Type B pancreatic cell (in vitro differentiated cells): ENCODE measurements at regions not wholly inside any gene's neighbourhood (a gene's known extent, or its start where the extent isn't known, plus 50 kb on each side); places are given as distances from the start of the nearest gene placed in this dataset.

Experiments
- DNase-seq: peaks from one replicate; pipeline ENCODE4 v3.0.0; 2021; ENCODE audit warnings: mixed read lengths; ENCODE audit not compliant: unreplicated experiment; ENCODE audit errors: extremely low spot score
- H3K27ac Mint-ChIP-seq: 2 replicates; pipeline ENCODE4 v1.8.0; 2021; ENCODE audit warnings: mild to moderate bottlenecking, mixed read lengths
- H3K27me3 Mint-ChIP-seq: 2 replicates; pipeline ENCODE4 v1.8.0; 2021; ENCODE audit warnings: mixed read lengths
- H3K36me3 Mint-ChIP-seq: 2 replicates; pipeline ENCODE4 v1.8.0; 2021; ENCODE audit warnings: mixed read lengths
- H3K4me1 Mint-ChIP-seq: one replicate; pipeline ENCODE4 v1.8.0; 2021; ENCODE audit warnings: mixed read lengths; ENCODE audit not compliant: unreplicated experiment
- H3K4me3 Mint-ChIP-seq: 2 replicates; pipeline ENCODE4 v1.8.0; 2021; ENCODE audit warnings: mild to moderate bottlenecking, mixed read lengths
- H3K9me3 Mint-ChIP-seq: 2 replicates; pipeline ENCODE4 v1.8.0; 2021; ENCODE audit warnings: mixed read lengths
- CTCF ChIP-seq: fragments of 200-600 bp; sonication (generic); conservative IDR thresholded peaks from 2 replicates; pipeline ENCODE4 v1.5.0; 2021; ENCODE audit warnings: antibody characterized with exemption, mild to moderate bottlenecking

- Mint-ChIP-seq H3K27me3 (peaks cover 29% of the 10 kb centered on the region), H3K27ac (no peak overlapping the region), H3K4me3 (no peak overlapping the region), H3K9me3 (no peaks in the 10 kb centered on the region), H3K4me1 (no peaks in the 10 kb centered on the region), H3K36me3 (no peaks in the 10 kb centered on the region)
- TF ChIP-seq CTCF: no peak
- no peak for DNase-seq
Measured at GRCh38 chr6:87938287-87938686, 109.4 kb upstream of the SPACA1 start.

GRCh38 chr6:87936065-87936464 is 111.6 kb upstream of the SPACA1 start:
- Mint-ChIP-seq H3K27me3 (peaks cover 17% of the 10 kb centered on the region), H3K4me3 (no peak overlapping the region), H3K9me3 (no peaks in the 10 kb centered on the region), H3K36me3 (no peaks in the 10 kb centered on the region), H3K27ac (no peak overlapping the region), H3K4me1 (no peaks in the 10 kb centered on the region)
- DNase-seq: no peak
- TF ChIP-seq CTCF: no peak

GRCh38 chr6:87935196-87935595 is 112.4 kb upstream of the SPACA1 start:
- Mint-ChIP-seq H3K27me3 (peaks cover 20% of the 10 kb centered on the region), H3K27ac (no peak overlapping the region), H3K4me3 (no peak overlapping the region), H3K4me1 (no peaks in the 10 kb centered on the region), H3K9me3 (no peaks in the 10 kb centered on the region), H3K36me3 (no peaks in the 10 kb centered on the region)
- no peak for TF ChIP-seq CTCF
- DNase-seq: no peak

- Mint-ChIP-seq H3K36me3 (no peaks in the 10 kb centered on the region), H3K27ac (no peak overlapping the region), H3K4me3 (no peak overlapping the region), H3K9me3 (no peaks in the 10 kb centered on the region), H3K4me1 (peaks cover 7% of the 10 kb centered on the region), H3K27me3 (peaks cover 22% of the 10 kb centered on the region)
- DNase-seq: no peak
- no peak for TF ChIP-seq CTCF
Measured at GRCh38 chr6:87932361-87932760, 115.3 kb upstream of the SPACA1 start.

GRCh38 chr6:87929843-87930288 is 117.8 kb upstream of the SPACA1 start:
- H3K36me3 Mint-ChIP-seq: no peaks in the 10 kb centered on the region
- peaks cover 7% of the 10 kb centered on the region for H3K4me1 Mint-ChIP-seq
- H3K27ac Mint-ChIP-seq: peak overlapping the region; percentile 66
- H3K9me3 Mint-ChIP-seq: no peaks in the 10 kb centered on the region
- peak; percentile 87 for TF ChIP-seq CTCF
- peak; percentile 77 for DNase-seq
- H3K4me3 Mint-ChIP-seq: no peak overlapping the region
- peaks cover 18% of the 10 kb centered on the region for H3K27me3 Mint-ChIP-seq

- Mint-ChIP-seq H3K27me3 (peaks cover 11% of the 10 kb centered on the region), H3K27ac (no peak overlapping the region), H3K4me3 (no peak overlapping the region), H3K36me3 (no peaks in the 10 kb centered on the region), H3K9me3 (no peaks in the 10 kb centered on the region), H3K4me1 (peaks cover 7% of the 10 kb centered on the region)
- no peak for DNase-seq
- no peak for TF ChIP-seq CTCF
Measured at GRCh38 chr6:87926687-87927086, 121.0 kb upstream of the SPACA1 start.
